ENCODE measurements at regions not wholly inside any gene's neighbourhood (a gene's known extent, or its start where the extent isn't known, plus 50 kb on each side); places are given as distances from the start of the nearest gene placed in this dataset.

- peak; percentile 63 for DNase-seq
Observed at GRCh38 chr9:107732781-107733522, 243.4 kb upstream of the KLF4 start.

- no peak for DNase-seq
Observed at GRCh38 chr9:107731115-107731762, 241.7 kb upstream of the KLF4 start.

- DNase-seq, result peak; percentile 59
Observed at GRCh38 chr9:107730666-107731065, 241.1 kb upstream of the KLF4 start.

GRCh38 chr9:107727086-107727780, 237.7 kb upstream of the KLF4 start:
- no peak for DNase-seq

- DNase-seq, result no peak
Observed at GRCh38 chr9:107723015-107723414, 233.4 kb upstream of the KLF4 start.

GRCh38 chr9:107721705-107722245, 232.2 kb upstream of the KLF4 start:
- DNase-seq, result no peak

GRCh38 chr9:107720501-107720900, 230.9 kb upstream of the KLF4 start:
- no peak for DNase-seq

GRCh38 chr9:107717529-107718314, 228.2 kb upstream of the KLF4 start:
- no peak for DNase-seq

- no peak for DNase-seq
Observed at GRCh38 chr9:107715740-107716139, 226.2 kb upstream of the KLF4 start.

- DNase-seq, result no peak
Observed at GRCh38 chr9:107713470-107713869, 223.9 kb upstream of the KLF4 start.

- DNase-seq, result no peak
Observed at GRCh38 chr9:107712390-107712789, 222.8 kb upstream of the KLF4 start.

- DNase-seq, result peak; percentile 44
Observed at GRCh38 chr9:107711542-107711941, 222.0 kb upstream of the KLF4 start.

GRCh38 chr9:107710953-107711352, 221.4 kb upstream of the KLF4 start:
- DNase-seq, result no peak

- DNase-seq, result no peak
Observed at GRCh38 chr9:107710546-107710945, 221.0 kb upstream of the KLF4 start.

- no peak for DNase-seq
Observed at GRCh38 chr9:107708791-107709190, 219.2 kb upstream of the KLF4 start.

GRCh38 chr9:107707915-107708441, 218.4 kb upstream of the KLF4 start:
- no peak for DNase-seq

GRCh38 chr9:107707428-107707837, 217.9 kb upstream of the KLF4 start:
- DNase-seq, result no peak

GRCh38 chr9:107706701-107707427, 217.3 kb upstream of the KLF4 start:
- no peak for DNase-seq

GRCh38 chr9:107705521-107705920, 216.0 kb upstream of the KLF4 start:
- DNase-seq, result no peak

GRCh38 chr9:107704774-107705173, 215.2 kb upstream of the KLF4 start:
- DNase-seq, result no peak

- no peak for DNase-seq
Observed at GRCh38 chr9:107703651-107704050, 214.1 kb upstream of the KLF4 start.

GRCh38 chr9:107700847-107701246, 211.3 kb upstream of the KLF4 start:
- no peak for DNase-seq

Measured in femur (tissue), 1 donor.